ENCODE measurements at regions not wholly inside any gene's neighbourhood (a gene's known extent, or its start where the extent isn't known, plus 50 kb on each side); places are given as distances from the start of the nearest gene placed in this dataset.

DNA sequence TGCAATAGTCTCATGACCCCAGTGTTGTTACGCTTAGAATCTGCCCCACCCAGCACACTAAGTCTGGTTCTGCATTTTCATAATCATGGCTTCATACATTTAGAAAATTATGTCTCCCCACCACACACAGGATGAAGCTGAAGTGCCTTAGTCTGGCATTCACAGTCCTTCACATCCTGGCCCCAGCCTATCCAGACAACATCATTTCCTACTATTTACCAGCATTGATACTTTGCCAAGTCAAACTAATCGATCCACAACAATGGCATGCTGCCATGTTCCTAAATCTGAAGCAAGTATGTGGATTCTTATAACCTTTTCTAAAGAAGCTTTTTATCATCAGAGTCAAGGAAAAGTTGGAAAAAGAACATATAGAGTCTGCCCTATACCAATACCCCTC, 132.4 kb upstream of the FBXL4 start:
- no peak overlapping the region for H3K4me2 ChIP-seq (ENCODE audit: low read length)
- CTCF ChIA-PET: no interaction called here

More for the DNA sequence above, 132.4 kb upstream of the FBXL4 start:
- no peak overlapping the region for H3K9ac ChIP-seq (ENCODE audit: low read length)
- RAD21 ChIA-PET (ENCODE audit: low non-redundant PET in 1 of 2, low total read pairs in 2 of 2, uncharacterized antibody in 2 of 2, unreplicated experiment in 2 of 2): no interaction called here
- TF ChIP-seq EZH2phosphoT487 (IDR thresholded peaks at IDR 0.05; ENCODE audit: borderline replicate concordance) (no peak), EGR1 (IDR thresholded peaks at IDR 0.05; ENCODE audit: low read depth) (no peak), CEBPB (IDR thresholded peaks at IDR 0.05; ENCODE audit: low read depth) (no peak), POLR2AphosphoS5 (IDR thresholded peaks at IDR 0.05; ENCODE audit: low read depth, low read length) (no peak), SIN3A (IDR thresholded peaks at IDR 0.05; ENCODE audit: low read depth) (no peak), ZBTB33 (IDR thresholded peaks at IDR 0.05; ENCODE audit: extremely low read depth, insufficient replicate concordance, low read length) (no peak), FOSL1 (IDR thresholded peaks at IDR 0.05; ENCODE audit: low read depth) (no peak), ATF3 (IDR thresholded peaks at IDR 0.05) (no peak), ZFX (IDR thresholded peaks at IDR 0.05) (no peak)
- TF ChIP-seq, protein P1, sequence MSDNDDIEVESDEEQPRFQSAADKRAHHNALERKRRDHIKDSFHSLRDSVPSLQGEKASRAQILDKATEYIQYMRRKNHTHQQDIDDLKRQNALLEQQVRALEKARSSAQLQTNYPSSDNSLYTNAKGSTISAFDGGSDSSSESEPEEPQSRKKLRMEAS (IDR thresholded peaks at IDR 0.05): no peak
- TF ChIP-seq, protein P2, sequence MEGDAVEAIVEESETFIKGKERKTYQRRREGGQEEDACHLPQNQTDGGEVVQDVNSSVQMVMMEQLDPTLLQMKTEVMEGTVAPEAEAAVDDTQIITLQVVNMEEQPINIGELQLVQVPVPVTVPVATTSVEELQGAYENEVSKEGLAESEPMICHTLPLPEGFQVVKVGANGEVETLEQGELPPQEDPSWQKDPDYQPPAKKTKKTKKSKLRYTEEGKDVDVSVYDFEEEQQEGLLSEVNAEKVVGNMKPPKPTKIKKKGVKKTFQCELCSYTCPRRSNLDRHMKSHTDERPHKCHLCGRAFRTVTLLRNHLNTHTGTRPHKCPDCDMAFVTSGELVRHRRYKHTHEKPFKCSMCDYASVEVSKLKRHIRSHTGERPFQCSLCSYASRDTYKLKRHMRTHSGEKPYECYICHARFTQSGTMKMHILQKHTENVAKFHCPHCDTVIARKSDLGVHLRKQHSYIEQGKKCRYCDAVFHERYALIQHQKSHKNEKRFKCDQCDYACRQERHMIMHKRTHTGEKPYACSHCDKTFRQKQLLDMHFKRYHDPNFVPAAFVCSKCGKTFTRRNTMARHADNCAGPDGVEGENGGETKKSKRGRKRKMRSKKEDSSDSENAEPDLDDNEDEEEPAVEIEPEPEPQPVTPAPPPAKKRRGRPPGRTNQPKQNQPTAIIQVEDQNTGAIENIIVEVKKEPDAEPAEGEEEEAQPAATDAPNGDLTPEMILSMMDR (IDR thresholded peaks at IDR 0.05 in 2 of 3, conservative IDR thresholded peaks at IDR 0.05 in 1 of 3; ENCODE audit: borderline replicate concordance in 1 of 3, insufficient read depth in 1 of 3, low read depth in 2 of 3, low read length in 2 of 3): no peak
- no peaks in the 10 kb centered on the region for H3K4me1 ChIP-seq (ENCODE audit: control insufficient read depth in 1 of 2, insufficient read depth in 2 of 2, low read length in 2 of 2)
- no peaks in the 10 kb centered on the region for H3K36me3 ChIP-seq (ENCODE audit: control insufficient read depth in 1 of 2, insufficient read depth in 2 of 2, low read length in 2 of 2)
- no peaks in the 10 kb centered on the region for H4K20me1 ChIP-seq (ENCODE audit: insufficient read depth)
- intact Hi-C loops (cut with micrococcal nuclease): no loop called here
- no peak overlapping the region for H3K27ac ChIP-seq (ENCODE audit: low read depth, low read length)
- no peak overlapping the region for H2AFZ ChIP-seq (ENCODE audit: low read depth, low read length, poor library complexity, severe bottlenecking)
- H3K27me3 ChIP-seq (ENCODE audit: insufficient read depth, low read length): peaks cover 44% of the 10 kb centered on the region
- POLR2A ChIA-PET: no interaction called here
- no peaks in the 10 kb centered on the region for H3K9me2 ChIP-seq (ENCODE audit: insufficient read depth)
- H3K79me2 ChIP-seq (ENCODE audit: insufficient read depth, low read length): no peaks in the 10 kb centered on the region
- no peak overlapping the region for H3K4me3 ChIP-seq (replicated peaks in 1 of 2; ENCODE audit: low read depth in 1 of 2, low read length in 2 of 2)
- no TSS peak for BruUV-seq (replicated peaks)
- DNase-seq (ENCODE audit: low read depth, low spot score) (no peak), ATAC-seq (no peak)
- no peaks in the 10 kb centered on the region for H3K9me3 ChIP-seq (ENCODE audit: control insufficient read depth in 1 of 2, insufficient read depth in 1 of 2, low read depth in 1 of 2, low read length in 2 of 2)

Measured in HCT116 (cell line).